C4-2B (cell line): ENCODE measurements at regions not wholly inside any gene's neighbourhood (a gene's known extent, or its start where the extent isn't known, plus 50 kb on each side); places are given as distances from the start of the nearest gene placed in this dataset.

Experiments
- ZFX ChIP-seq: fragments of 450-650 bp; IDR thresholded peaks from 2 replicates; pipeline ENCODE4 v1.6.1; 2017
- TF ChIP-seq, protein P1 (sequence below): fragments of 450-650 bp; conservative IDR thresholded peaks from 2 replicates; pipeline ENCODE4 v1.5.1; 2017; ENCODE audit warnings: mild to moderate bottlenecking

DNA sequence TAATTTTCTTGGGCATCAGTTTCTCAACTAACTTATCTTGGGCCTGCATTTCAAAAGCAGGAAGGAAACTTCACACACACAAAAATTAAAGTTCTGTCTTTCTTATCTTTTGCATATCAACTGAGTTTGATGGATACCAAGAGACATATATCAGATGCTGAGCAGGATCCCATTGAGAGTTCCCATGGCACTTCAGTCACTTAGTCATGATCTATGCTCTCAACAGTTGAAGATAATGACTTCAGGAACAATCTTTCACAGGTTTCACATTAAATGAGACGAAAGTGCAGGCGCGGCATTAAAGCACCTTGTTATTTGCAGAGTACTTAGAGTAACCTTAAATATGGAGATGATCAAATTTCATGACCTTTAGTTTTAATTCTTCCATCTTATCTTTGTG lies 2139.8 kb upstream of the CELF4 start:
- TF ChIP-seq, protein P1, sequence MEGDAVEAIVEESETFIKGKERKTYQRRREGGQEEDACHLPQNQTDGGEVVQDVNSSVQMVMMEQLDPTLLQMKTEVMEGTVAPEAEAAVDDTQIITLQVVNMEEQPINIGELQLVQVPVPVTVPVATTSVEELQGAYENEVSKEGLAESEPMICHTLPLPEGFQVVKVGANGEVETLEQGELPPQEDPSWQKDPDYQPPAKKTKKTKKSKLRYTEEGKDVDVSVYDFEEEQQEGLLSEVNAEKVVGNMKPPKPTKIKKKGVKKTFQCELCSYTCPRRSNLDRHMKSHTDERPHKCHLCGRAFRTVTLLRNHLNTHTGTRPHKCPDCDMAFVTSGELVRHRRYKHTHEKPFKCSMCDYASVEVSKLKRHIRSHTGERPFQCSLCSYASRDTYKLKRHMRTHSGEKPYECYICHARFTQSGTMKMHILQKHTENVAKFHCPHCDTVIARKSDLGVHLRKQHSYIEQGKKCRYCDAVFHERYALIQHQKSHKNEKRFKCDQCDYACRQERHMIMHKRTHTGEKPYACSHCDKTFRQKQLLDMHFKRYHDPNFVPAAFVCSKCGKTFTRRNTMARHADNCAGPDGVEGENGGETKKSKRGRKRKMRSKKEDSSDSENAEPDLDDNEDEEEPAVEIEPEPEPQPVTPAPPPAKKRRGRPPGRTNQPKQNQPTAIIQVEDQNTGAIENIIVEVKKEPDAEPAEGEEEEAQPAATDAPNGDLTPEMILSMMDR, result no peak
- TF ChIP-seq ZFX, result no peak
